ENCODE measurements at regions not wholly inside any gene's neighbourhood (a gene's known extent, or its start where the extent isn't known, plus 50 kb on each side); places are given as distances from the start of the nearest gene placed in this dataset.
"Not testable (repeated sequence)": the region's sequence is repeated elsewhere in the genome, so short reads cannot be mapped to it uniquely, and the experiment has no call there.

GRCh38 chr12:131624756-131625501 is 86.0 kb upstream of the SFSWAP start:
- H3K27me3 ChIP-seq (ENCODE audit: insufficient read depth in 3 of 3, low read length in 2 of 3): peaks cover 0 to 31% (median 13%) of the 10 kb centered on the region in 3 donors
- ATAC-seq: peak; percentile 37 to 60 (median 52)
- not testable (repeated sequence) for H3K36me3 ChIP-seq (ENCODE audit: insufficient read depth in 1 of 2, low read depth in 1 of 2); H3K4me3 ChIP-seq; DNase-seq; H3K4me1 ChIP-seq; H3K27ac ChIP-seq; H3K9me3 ChIP-seq
- 3 to 10% (median 7%) methylated on average over 12 of the region's 12 CpGs for WGBS, 3 donors
- intact Hi-C loops (cut with DNase I): loop anchor here in 1 of 2 donors (5.0 kb wide), 1 partner anchor 278 kb away; no protein-coding TSS in a partner anchor

- DNase-seq; H3K9me3 ChIP-seq; H3K4me3 ChIP-seq; intact Hi-C loops (cut with DNase I); ATAC-seq; H3K36me3 ChIP-seq (ENCODE audit: insufficient read depth in 1 of 2, low read depth in 1 of 2); H3K27ac ChIP-seq; H3K4me1 ChIP-seq: not testable (repeated sequence)
- peaks cover 0 to 30% (median 14%) of the 10 kb centered on the region in 3 donors for H3K27me3 ChIP-seq (ENCODE audit: insufficient read depth in 3 of 3, low read length in 2 of 3)
- WGBS, 3 donors: 47 to 51% (median 49%) methylated on average over 19 to 20 of the region's 21 CpGs
Observed at GRCh38 chr12:131625966-131626722, 84.7 kb upstream of the SFSWAP start.

- H3K27me3 ChIP-seq (ENCODE audit: insufficient read depth in 3 of 3, low read length in 2 of 3): peaks cover 0 to 29% (median 16%) of the 10 kb centered on the region in 3 donors
- H3K4me3 ChIP-seq; intact Hi-C loops (cut with DNase I); H3K36me3 ChIP-seq (ENCODE audit: insufficient read depth in 1 of 2, low read depth in 1 of 2); H3K27ac ChIP-seq; DNase-seq; H3K4me1 ChIP-seq; ATAC-seq; H3K9me3 ChIP-seq: not testable (repeated sequence)
- WGBS, 3 donors: 32 to 48% (median 47%) methylated on average over 15 to 23 of the region's 29 CpGs
Observed at GRCh38 chr12:131627151-131628022, 83.5 kb upstream of the SFSWAP start.

GRCh38 chr12:131628023-131628740 is 82.7 kb upstream of the SFSWAP start:
- H3K27ac ChIP-seq: no peak overlapping the region
- intact Hi-C loops (cut with DNase I): no loop called here
- H3K36me3 ChIP-seq (ENCODE audit: insufficient read depth in 1 of 2, low read depth in 1 of 2): no peaks in the 10 kb centered on the region
- WGBS, 3 donors: 71 to 78% (median 74%) methylated on average over 20 of the region's 20 CpGs
- no peaks in the 10 kb centered on the region for H3K4me1 ChIP-seq
- H3K27me3 ChIP-seq (ENCODE audit: insufficient read depth in 3 of 3, low read length in 2 of 3): peaks cover 0 to 29% (median 16%) of the 10 kb centered on the region in 3 donors
- DNase-seq (no peak), ATAC-seq (no peak)
- H3K9me3 ChIP-seq: no peaks in the 10 kb centered on the region
- no peak overlapping the region for H3K4me3 ChIP-seq
- TF ChIP-seq CTCF (IDR thresholded peaks at IDR 0.05): no peak

- no peak for TF ChIP-seq CTCF (IDR thresholded peaks at IDR 0.05)
- Histone ChIP-seq H3K36me3 (ENCODE audit: insufficient read depth in 1 of 2, low read depth in 1 of 2) (no peaks in the 10 kb centered on the region), H3K4me3 (no peak overlapping the region), H3K27me3 (ENCODE audit: insufficient read depth in 3 of 3, low read length in 2 of 3) (peaks cover 0 to 29% (median 16%) of the 10 kb centered on the region in 3 donors), H3K9me3 (no peaks in the 10 kb centered on the region), H3K4me1 (no peaks in the 10 kb centered on the region), H3K27ac (no peak overlapping the region)
- no peak for ATAC-seq
- WGBS, 3 donors: 62 to 76% (median 66%) methylated on average over 18 to 19 of the region's 19 CpGs
- DNase-seq: no peak
- intact Hi-C loops (cut with DNase I): no loop called here
Observed at GRCh38 chr12:131628766-131629448, 82.0 kb upstream of the SFSWAP start.

All from psoas muscle (tissue), 7 donors.